Limb (tissue), 2 donors: ENCODE measurements at regions not wholly inside any gene's neighbourhood (a gene's known extent, or its start where the extent isn't known, plus 50 kb on each side); places are given as distances from the start of the nearest gene placed in this dataset.

Source experiments
- DNase-seq, 2 donors: peaks; one replicate each; pipeline ENCODE4 v3.0.0-alpha.2; 2016; ENCODE audit errors: extremely low spot score in 2 of 2

GRCh38 chr10:78981257-78981969 lies 87.4 kb upstream of the ZMIZ1 start:
- DNase-seq, result no peak

- DNase-seq, result no peak
Measured at GRCh38 chr10:78981970-78982281, 86.8 kb upstream of the ZMIZ1 start.

- no peak for DNase-seq
Measured at GRCh38 chr10:78982726-78983125, 86.0 kb upstream of the ZMIZ1 start.

- DNase-seq, result no peak
Measured at GRCh38 chr10:78983608-78984007, 85.2 kb upstream of the ZMIZ1 start.

GRCh38 chr10:78985973-78986818 lies 82.6 kb upstream of the ZMIZ1 start:
- DNase-seq, result no peak

- no peak for DNase-seq
Measured at GRCh38 chr10:78991187-78991586, 77.6 kb upstream of the ZMIZ1 start.

GRCh38 chr10:78992333-78992732 lies 76.4 kb upstream of the ZMIZ1 start:
- DNase-seq, result no peak

GRCh38 chr10:78993261-78993945 lies 75.4 kb upstream of the ZMIZ1 start:
- no peak for DNase-seq

GRCh38 chr10:78995987-78996791 lies 72.6 kb upstream of the ZMIZ1 start:
- no peak for DNase-seq

- DNase-seq, result no peak
Measured at GRCh38 chr10:78996792-78997129, 72.0 kb upstream of the ZMIZ1 start.

GRCh38 chr10:78997635-78998618 lies 70.8 kb upstream of the ZMIZ1 start:
- DNase-seq, result no peak

GRCh38 chr10:79001082-79001885 lies 67.5 kb upstream of the ZMIZ1 start:
- DNase-seq, result no peak

GRCh38 chr10:79002336-79002735 lies 66.4 kb upstream of the ZMIZ1 start:
- DNase-seq, result no peak

- DNase-seq, result no peak
Measured at GRCh38 chr10:79003183-79004100, 65.3 kb upstream of the ZMIZ1 start.

GRCh38 chr10:79004311-79004710 lies 64.5 kb upstream of the ZMIZ1 start:
- no peak for DNase-seq

- no peak for DNase-seq
Measured at GRCh38 chr10:79005126-79005810, 63.5 kb upstream of the ZMIZ1 start.

GRCh38 chr10:79007018-79007417 lies 61.7 kb upstream of the ZMIZ1 start:
- no peak for DNase-seq
